Spleen (tissue), 7 donors: ENCODE measurements at regions not wholly inside any gene's neighbourhood (a gene's known extent, or its start where the extent isn't known, plus 50 kb on each side); places are given as distances from the start of the nearest gene placed in this dataset.

ENCODE experiments used
- CTCF ChIP-seq, 11 experiments: fragments of 200-600 bp in 7 of 11; fragments of 450-650 bp in 4 of 11; sonication (generic) in 4 of 11; IDR thresholded peaks in 8 of 11; conservative IDR thresholded peaks in 3 of 11; 1 replicate in 7 of 11; 2 replicates in 4 of 11; pipeline versions ENCODE4 v1.4.0 to v1.8.0; 2016 to 2021; ENCODE audit warnings: antibody characterized with exemption in 11 of 11, inconsistent platforms in 4 of 11, mild to moderate bottlenecking in 1 of 11
- POLR2A ChIP-seq, 3 donors: fragments of 450-650 bp; IDR thresholded peaks; one replicate each; pipeline ENCODE4 v1.5.1; 2017; ENCODE audit warnings: antibody characterized with exemption in 3 of 3, mild to moderate bottlenecking in 1 of 3
- donor health status: DM: no; HTN: no; CAD: no; lungs with moderate emphysema.
- donor health status: DM: no; HTN: no; CAD: no.
- donor health status: DM: no; HTN: no; CAD: no.

- no peak for TF ChIP-seq CTCF (IDR thresholded peaks at IDR 0.05 in 8 of 11, conservative IDR thresholded peaks at IDR 0.05 in 3 of 11)
- TF ChIP-seq POLR2A (IDR thresholded peaks at IDR 0.05), result no peak
Measured at GRCh38 chr5:67746103-67746502, 469.5 kb upstream of the PIK3R1 start.
